ENCODE measurements at regions not wholly inside any gene's neighbourhood (a gene's known extent, or its start where the extent isn't known, plus 50 kb on each side); places are given as distances from the start of the nearest gene placed in this dataset.
A peak's percentile ranks its signal among the peaks of the same experiment; 100 is the strongest.

GRCh38 chr14:66046035-66046434, 440.1 kb upstream of the CCDC196 start:
- no peak for DNase-seq (ENCODE audit: low read depth in 4 of 4, low spot score in 2 of 4)

DNA sequence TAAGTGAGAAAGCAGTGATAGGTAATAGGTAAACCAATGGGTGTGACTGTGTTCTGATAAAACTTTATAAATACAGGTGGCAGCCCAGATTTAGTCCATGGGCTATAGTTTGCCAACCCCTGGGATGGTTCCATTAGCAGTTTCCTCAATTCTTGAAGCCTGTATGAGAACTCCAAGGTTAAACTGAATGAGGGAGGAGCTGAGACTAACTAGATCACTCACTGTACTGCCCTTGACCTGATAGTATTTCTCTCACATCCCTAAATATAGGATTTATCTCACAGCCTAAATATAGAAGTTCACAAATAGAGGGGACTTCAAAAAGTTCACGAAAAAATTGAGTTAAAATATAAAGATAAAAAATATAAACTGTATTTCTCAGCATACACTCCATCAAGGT, 439.6 kb upstream of the CCDC196 start:
- no peak for DNase-seq (ENCODE audit: low read depth in 4 of 4, low spot score in 2 of 4)

DNA sequence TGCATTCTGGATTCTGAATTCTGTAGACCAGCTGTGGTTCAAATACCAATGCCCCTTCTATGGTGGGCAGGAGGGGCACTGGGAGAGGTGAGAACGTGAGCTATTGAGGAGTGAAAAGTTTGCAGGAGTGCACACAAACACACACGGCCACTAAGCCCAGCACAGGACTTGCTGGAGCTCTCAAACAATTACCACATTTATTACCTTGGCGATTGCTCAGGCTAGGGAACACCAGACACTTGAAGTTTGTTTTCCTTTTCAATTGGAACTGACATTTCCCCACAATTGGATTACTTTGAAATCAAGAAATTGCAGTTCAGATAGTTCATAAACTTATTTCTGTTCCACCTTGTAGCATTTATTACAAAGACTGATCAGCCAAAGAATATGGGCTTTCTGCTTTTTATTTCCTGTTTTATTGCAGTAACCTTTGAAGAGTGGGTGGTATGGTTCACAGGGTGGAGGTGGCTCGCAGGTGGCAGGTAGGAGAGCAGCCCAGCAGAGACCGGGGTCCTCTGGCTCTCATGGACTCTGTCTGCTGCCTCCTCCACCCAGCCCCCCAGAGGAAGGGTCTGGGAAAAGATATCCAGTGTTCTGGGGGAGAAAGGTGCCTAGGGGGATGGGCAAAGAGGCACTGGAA, 429.8 kb upstream of the CCDC196 start:
- no peak for DNase-seq (ENCODE audit: low read depth in 4 of 4, low spot score in 2 of 4)

DNA sequence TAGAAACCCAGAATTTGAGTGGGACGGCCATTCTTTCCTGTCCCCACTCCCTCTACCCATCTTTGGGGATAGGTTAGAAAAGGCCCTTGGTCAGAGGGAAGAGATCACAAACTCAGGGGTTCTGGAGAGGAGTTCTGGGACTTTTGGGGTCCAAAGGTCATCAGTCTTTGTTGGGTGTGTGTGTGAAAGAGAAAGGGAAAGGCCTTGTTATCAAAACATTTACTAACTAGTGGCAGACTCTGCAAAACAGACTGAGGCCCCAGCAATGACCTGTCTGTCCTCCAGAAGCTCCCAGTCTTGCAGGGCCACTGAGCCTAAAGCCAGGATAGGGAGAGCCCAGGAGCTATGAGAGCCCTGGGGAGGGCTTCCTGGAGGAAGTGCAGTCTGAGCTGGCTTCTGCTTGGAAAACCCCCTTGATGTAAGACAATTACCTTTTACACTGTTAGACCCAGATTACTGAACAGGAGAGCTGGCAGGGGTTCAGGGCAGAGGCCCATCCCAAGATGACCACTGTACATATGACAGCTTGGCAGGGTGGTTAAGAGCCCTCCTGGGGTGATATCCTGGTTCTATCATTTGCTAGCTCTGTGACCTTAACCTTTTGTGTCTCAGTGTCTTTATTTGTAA, 429.1 kb upstream of the CCDC196 start:
- DNase-seq (ENCODE audit: low read depth in 4 of 4, low spot score in 2 of 4), result no peak

DNA sequence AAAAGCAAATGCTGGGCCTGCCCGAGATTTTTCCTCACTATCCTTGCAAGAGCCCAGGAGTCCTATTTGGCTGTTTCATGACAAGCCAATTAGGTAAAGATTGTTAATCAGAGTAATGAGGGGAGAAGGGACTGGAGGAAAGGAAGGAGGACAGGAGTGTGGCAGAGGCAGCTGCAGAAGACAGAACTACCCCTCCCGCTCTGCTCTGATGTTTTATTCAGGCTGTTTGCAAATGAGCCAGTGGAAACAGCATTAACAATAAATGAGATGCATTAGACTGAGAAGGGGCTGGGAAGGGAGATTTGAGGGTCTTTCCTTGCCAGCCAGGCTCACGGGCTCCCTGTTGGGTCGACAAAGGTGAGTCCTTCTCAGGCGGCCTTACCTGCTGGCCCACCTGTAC, 421.0 kb upstream of the CCDC196 start:
- no peak for DNase-seq (ENCODE audit: low read depth in 4 of 4, low spot score in 2 of 4)

DNA sequence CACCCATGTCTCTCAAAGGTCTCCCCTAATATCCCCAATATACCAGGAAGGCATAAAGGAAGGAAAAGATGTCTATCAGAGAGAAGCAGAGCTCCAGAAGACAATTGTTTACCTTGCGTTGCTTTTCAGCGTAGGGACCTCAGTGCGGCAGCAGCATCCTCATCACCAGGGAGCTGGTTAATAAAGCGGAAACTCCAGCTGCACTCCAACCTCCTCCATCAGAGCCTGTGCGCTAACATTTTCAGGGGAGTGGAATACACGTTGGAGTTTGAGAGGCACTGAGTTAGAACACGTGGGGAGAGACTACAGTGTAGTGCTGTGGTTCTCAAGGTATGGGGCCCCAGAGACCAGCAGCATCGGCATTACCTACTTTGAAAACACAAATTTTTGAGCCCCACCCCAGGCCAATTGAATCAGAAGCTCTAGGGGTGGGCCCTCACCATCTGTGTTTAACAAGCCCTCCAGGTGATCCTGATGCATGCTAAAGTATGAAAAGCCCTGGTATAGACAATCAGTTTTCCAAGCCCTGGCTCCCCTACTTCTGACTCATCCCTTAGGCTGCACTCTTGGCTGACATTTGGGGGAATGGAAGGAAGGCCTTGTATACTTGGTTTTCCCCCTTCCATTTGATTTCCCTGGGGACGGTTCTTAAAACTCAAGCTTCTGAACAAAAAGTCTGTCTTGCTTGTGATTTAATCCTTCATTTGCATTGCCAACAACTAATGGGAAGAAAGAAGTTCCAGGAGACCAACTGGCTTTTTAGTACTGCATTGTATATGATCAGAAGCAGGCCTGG, 419.0 kb upstream of the CCDC196 start:
- DNase-seq (ENCODE audit: low read depth in 4 of 4, low spot score in 2 of 4), result no peak

- DNase-seq (ENCODE audit: low read depth in 4 of 4, low spot score in 2 of 4), result no peak
Measured at GRCh38 chr14:66069036-66069435, 417.1 kb upstream of the CCDC196 start.

DNA sequence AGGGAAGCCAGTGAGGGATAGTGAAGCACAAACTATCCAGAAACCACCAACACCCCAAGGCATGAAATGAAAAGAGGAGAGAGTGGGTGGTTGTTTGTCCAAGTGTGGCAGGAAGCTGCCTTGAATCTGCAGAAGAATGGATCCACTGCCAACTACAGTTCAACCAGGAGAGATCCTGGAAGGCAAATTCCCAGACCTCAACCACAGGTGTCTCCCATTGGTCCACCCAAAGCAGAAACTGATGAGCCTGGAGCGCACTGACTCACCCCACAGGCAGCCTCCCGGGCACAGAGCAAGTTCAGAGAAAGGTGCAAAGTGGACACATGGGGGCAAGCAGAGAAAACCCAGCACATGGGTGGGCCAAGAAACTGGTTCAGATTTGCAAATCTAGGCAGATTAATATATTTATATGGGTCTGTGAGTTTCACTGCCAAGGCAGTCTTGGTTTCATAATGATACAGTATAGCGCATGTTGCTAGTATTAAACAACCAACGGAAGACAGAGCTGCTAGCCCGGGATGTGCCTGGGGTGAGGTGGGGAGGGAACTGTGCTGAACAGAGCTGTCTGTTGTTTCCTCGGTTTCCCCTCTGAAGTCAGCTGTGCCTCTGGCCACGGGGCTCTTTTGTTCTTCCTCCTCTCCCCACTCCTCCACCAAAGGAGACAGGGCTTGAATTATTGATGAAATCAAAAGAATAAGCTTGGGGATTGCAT, 416.2 kb upstream of the CCDC196 start:
- no peak for DNase-seq (ENCODE audit: low read depth in 4 of 4, low spot score in 2 of 4)

DNA sequence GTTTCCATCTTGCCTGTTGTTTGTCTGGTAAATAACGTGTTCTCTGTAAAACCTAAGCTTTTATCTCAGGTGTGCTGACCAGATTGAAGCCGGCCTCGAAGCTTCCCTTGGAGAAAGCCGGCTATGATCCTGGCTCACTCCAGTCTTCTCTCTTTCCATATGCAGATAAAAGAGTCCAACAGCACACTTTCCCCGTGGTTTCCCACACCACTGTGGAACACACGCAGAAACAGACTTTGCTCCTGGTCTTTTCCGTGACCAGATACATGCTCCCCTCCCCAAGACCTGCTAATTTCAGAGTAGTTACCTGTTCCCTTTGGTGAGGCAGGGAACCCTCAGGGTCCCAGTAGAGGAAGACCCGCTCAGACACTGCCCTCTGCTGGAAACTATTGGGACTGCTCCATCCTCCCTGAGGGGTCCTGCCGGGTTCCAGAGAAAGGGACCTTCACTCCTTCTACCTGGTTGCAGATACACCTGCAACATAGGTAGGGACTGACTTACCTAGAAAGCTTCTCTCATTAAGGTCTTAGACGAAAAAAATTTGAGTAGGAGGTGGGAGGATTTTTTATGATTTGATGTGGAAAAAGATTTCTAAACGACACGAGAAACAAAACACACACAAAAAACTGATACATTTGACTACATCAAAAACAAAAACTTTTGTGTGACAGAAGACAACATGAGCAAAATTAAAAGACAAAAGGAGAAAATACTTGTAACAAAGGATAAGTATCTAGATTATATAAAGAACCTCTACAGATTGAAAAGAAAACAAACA, 415.4 kb upstream of the CCDC196 start:
- peak in 1 of 4 donors; percentile 40 for DNase-seq (ENCODE audit: low read depth in 4 of 4, low spot score in 2 of 4)

- DNase-seq (ENCODE audit: low read depth in 4 of 4, low spot score in 2 of 4), result no peak
Measured at GRCh38 chr14:66072190-66073084, 413.7 kb upstream of the CCDC196 start.

DNA sequence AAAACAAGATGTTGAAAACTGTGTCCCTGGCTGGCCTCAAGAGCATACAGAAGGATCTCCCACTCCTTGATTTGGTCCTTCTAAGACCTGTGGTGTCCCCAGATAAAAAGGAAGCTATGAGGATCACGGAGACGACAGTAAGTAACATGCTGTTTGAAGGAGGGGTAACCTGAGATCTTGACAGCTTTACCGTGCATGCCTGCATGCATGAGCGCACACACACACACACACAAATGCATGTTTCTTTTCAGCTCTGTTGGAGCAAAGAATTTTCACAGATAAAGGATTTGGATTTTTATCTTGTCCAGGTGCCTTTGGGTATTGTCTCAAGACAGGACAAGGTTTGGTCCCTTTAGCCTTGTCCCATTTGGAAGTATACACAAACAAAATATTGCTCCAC, 411.6 kb upstream of the CCDC196 start:
- peak in 1 of 4 donors; percentile 44 for DNase-seq (ENCODE audit: low read depth in 4 of 4, low spot score in 2 of 4)

- DNase-seq (ENCODE audit: low read depth in 4 of 4, low spot score in 2 of 4), result no peak
Measured at GRCh38 chr14:66076176-66076575, 410.0 kb upstream of the CCDC196 start.

DNA sequence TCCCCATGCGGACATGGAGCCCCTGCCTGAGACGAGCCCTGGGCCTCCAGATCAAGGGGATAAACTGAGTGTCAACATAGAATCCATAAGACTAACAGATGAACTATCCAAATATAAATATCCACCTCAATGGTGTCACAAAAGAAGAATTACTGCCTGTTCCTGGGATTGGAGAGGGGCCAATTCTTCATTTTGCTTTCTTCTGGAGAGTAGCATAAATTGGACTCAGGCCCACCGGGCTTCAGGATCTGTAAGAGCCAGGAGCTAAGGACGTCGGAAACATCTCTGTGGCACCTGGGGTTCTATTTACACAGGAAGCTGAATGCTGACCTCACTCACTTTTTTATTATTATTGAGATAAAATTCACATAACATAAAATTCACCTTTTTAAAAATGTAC, 408.2 kb upstream of the CCDC196 start:
- DNase-seq (ENCODE audit: low read depth in 4 of 4, low spot score in 2 of 4), result no peak

DNA sequence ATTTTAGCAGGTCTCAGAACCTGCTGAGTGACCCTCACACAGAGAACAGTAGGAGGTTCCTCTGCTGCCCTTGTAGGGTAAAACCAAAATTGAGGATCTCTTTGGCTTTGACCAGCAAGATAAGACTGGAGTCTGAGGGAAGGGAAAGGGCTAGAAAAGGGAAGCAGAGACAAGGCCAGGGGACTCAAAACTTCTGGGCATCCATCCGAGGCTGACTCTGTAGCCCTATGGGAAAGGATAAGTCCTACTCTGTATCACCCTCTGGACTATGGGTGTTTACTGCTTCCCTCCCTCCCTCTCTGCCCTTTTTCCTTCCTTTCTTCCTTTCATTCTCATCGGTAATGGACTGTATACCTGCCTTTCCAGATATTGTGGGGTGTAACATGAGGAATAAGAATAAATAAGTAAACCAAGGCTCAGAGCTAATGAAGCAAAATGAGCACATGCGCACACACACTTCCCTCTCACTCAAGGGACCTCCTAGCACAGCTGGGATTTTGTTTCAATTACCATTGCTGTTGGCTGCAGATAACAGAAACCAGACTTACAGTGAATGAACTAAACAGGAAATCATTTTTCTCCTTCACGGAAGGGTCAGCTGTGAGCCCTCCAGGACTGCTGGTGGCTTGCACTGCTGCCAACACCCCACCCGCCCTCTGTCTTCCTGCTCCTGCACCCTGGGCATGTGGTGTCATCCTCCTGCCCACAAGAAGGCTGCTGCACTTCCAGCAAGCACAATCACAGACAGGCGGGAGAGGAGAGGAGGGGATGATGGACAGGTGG, 404.4 kb upstream of the CCDC196 start:
- peak in 1 of 4 donors; percentile 44 for DNase-seq (ENCODE audit: low read depth in 4 of 4, low spot score in 2 of 4)

DNA sequence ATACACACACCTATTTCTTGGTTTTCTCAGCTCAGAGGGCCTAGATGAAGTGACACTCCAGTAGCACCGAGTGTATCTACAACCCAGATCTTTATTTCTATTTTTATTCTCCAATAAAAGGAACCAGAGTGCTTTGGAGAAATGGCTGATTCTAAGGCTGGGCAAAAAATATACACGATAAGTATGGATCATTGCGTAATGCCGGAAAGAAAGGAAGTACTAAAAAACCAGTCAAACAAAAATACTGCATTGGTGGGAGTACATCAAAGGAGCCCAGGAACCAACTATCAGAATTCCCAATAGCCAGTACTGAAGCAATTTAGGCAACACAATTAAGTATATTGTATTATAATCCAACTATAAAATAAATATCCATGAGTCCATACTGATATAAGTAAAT, 400.9 kb upstream of the CCDC196 start:
- DNase-seq (ENCODE audit: low read depth in 4 of 4, low spot score in 2 of 4), result no peak

DNA sequence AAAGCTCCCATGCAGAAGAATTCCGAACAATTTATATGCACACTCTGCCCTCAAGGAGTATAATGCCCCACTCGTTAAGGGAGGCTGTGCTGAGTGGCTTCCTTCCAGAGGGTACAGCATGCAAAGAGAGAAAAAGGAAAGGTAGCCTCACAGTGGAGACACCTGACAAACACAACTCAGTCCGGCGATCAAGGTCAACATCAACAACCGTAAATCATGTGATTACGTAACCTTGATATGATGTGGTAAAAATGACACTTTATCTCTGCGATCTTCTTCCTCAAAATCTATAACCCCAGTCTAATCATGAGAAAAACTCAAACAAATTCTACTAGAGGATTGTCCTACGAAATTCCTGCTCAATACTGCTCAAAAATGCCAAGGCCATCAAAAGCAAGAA, 400.5 kb upstream of the CCDC196 start:
- DNase-seq (ENCODE audit: low read depth in 4 of 4, low spot score in 2 of 4), result no peak

- no peak for DNase-seq (ENCODE audit: low read depth in 4 of 4, low spot score in 2 of 4)
Measured at GRCh38 chr14:66087231-66087630, 398.9 kb upstream of the CCDC196 start.

DNA sequence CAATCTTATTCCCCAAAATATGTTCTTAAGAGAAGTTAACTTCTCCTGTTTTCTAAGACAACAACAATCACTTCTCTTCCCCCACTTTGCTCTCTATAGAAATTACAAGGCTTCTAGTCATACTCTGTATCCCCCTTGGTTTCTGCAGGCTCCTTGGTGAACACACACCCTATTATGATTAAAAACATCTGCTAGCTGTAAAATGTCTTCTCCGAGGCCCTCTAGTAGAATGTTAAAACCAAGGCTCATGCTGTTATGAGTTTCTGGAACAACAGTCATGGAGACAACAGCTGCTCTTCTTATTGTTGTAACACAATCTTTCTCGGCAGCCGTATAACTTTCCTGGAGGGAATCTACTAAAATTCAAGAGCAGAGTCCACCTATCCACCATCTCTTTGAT, 397.5 kb upstream of the CCDC196 start:
- no peak for DNase-seq (ENCODE audit: low read depth in 4 of 4, low spot score in 2 of 4)

DNA sequence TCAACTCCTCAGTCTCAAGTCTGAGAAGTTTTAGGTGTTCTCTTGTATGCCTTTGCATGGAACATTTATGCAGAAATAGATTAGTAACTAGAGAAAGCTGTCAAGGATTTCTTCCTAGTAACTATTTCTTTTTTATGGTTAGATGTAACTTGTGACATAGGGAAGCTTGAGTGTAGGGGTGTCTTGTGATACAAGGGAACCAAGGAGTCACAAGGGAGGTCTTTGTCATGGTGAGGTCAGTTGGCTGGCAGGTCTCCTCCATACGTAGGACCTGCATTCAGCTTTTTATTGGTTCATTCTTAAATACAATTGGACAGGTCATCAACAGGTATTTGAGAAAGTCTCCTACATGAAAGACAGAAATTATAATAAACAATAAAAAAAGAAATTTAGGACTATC, 394.0 kb upstream of the CCDC196 start:
- no peak for DNase-seq (ENCODE audit: low read depth in 4 of 4, low spot score in 2 of 4)

Measured in left renal cortex interstitium (tissue), 4 donors.